ENCODE measurements at regions not wholly inside any gene's neighbourhood (a gene's known extent, or its start where the extent isn't known, plus 50 kb on each side); places are given as distances from the start of the nearest gene placed in this dataset.
A peak's percentile ranks its signal among the peaks of the same experiment; 100 is the strongest.

DNA sequence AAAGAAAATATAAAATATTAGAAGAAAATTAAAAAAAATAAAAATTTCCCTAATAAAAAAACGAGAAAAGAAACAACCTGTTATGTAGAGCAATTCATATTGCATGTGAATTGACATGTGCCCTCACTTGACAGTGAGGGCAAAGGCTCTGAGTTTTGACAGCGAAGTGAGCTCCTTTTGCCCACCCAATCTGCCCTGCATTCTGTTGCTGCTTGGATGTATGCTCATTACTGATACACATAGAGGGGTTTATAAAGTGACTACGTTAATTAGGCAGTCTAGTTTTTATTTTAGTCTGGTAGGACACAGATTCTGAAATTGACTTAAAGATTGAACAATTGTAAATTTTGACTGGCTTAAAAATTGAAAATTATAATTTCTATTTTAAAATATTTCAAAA lies 949.4 kb downstream of the TLE4 start:
- no peak overlapping the region for H3K27ac Mint-ChIP-seq (ENCODE audit: unreplicated experiment)
- TF ChIP-seq, protein P1, sequence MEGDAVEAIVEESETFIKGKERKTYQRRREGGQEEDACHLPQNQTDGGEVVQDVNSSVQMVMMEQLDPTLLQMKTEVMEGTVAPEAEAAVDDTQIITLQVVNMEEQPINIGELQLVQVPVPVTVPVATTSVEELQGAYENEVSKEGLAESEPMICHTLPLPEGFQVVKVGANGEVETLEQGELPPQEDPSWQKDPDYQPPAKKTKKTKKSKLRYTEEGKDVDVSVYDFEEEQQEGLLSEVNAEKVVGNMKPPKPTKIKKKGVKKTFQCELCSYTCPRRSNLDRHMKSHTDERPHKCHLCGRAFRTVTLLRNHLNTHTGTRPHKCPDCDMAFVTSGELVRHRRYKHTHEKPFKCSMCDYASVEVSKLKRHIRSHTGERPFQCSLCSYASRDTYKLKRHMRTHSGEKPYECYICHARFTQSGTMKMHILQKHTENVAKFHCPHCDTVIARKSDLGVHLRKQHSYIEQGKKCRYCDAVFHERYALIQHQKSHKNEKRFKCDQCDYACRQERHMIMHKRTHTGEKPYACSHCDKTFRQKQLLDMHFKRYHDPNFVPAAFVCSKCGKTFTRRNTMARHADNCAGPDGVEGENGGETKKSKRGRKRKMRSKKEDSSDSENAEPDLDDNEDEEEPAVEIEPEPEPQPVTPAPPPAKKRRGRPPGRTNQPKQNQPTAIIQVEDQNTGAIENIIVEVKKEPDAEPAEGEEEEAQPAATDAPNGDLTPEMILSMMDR (IDR thresholded peaks at IDR 0.05), result no peak
- peaks cover 3% of the 10 kb centered on the region for H3K36me3 Mint-ChIP-seq (ENCODE audit: low read depth)
- DNase-seq (ENCODE audit: low spot score), result no peak
- H3K9me3 Mint-ChIP-seq (ENCODE audit: low read depth), result peaks cover 18% of the 10 kb centered on the region
- no peak overlapping the region for H3K4me3 Mint-ChIP-seq (ENCODE audit: unreplicated experiment)
- peaks cover 9% of the 10 kb centered on the region for H3K4me1 Mint-ChIP-seq (ENCODE audit: low read depth)
- no peaks in the 10 kb centered on the region for H3K27me3 Mint-ChIP-seq (ENCODE audit: low read depth)

DNA sequence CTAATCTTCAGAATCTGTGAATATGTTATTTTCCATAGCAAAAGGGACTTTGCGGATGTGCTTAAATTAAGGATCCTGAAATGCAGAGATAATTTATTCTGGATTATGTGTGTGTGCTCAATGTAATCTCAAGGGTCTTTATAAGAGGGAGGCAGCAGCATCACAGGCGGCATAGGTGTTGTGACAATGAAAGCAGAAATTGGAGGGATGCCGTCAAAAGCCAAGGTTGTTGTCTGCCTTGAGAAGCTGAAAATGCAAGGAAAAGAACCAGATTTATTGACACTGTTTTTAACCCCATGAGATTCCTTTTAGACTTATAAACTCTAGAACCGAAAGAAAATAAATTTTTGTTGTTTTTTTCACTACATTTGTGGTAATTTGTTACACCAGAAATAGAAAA lies 948.5 kb downstream of the TLE4 start:
- TF ChIP-seq, protein P1 (IDR thresholded peaks at IDR 0.05), result no peak
- no peak overlapping the region for H3K4me3 Mint-ChIP-seq (ENCODE audit: unreplicated experiment)

DNA sequence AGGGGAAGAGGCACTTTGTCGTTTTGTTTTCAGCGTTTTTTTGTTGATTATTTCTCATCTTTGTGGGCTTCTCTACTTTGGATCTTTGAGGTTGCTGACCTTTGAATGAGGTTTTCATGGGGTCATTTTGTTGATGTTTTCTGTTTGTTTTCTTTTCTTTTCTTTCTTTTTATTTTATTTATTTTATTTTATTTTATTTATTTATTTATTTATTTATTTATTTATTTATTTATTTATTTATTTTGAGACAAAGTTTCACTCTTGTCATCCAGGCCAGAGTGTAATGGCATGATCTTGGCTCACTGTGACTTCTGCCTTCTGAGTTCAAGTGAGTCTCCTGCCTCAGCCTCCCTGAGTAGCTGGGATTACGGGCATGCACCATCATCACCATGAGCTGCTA lies 946.7 kb downstream of the TLE4 start:
- H3K9me3 Mint-ChIP-seq (ENCODE audit: low read depth), result peaks cover 22% of the 10 kb centered on the region
- H3K4me1 Mint-ChIP-seq (ENCODE audit: low read depth), result peaks cover 9% of the 10 kb centered on the region
- H3K27me3 Mint-ChIP-seq (ENCODE audit: low read depth), result no peaks in the 10 kb centered on the region
- H3K36me3 Mint-ChIP-seq (ENCODE audit: low read depth), result peaks cover 3% of the 10 kb centered on the region
- no peak for DNase-seq (ENCODE audit: low spot score)
- no peak overlapping the region for H3K4me3 Mint-ChIP-seq (ENCODE audit: unreplicated experiment)
- TF ChIP-seq, protein P1 (IDR thresholded peaks at IDR 0.05), result no peak
- H3K27ac Mint-ChIP-seq (ENCODE audit: unreplicated experiment), result no peak overlapping the region

More for the DNA sequence above, 948.5 kb downstream of the TLE4 start:
- peaks cover 3% of the 10 kb centered on the region for H3K36me3 Mint-ChIP-seq (ENCODE audit: low read depth)
- H3K9me3 Mint-ChIP-seq (ENCODE audit: low read depth), result peaks cover 21% of the 10 kb centered on the region
- no peak for DNase-seq (ENCODE audit: low spot score)
- H3K27ac Mint-ChIP-seq (ENCODE audit: unreplicated experiment), result no peak overlapping the region
- peaks cover 9% of the 10 kb centered on the region for H3K4me1 Mint-ChIP-seq (ENCODE audit: low read depth)
- H3K27me3 Mint-ChIP-seq (ENCODE audit: low read depth), result no peaks in the 10 kb centered on the region

DNA sequence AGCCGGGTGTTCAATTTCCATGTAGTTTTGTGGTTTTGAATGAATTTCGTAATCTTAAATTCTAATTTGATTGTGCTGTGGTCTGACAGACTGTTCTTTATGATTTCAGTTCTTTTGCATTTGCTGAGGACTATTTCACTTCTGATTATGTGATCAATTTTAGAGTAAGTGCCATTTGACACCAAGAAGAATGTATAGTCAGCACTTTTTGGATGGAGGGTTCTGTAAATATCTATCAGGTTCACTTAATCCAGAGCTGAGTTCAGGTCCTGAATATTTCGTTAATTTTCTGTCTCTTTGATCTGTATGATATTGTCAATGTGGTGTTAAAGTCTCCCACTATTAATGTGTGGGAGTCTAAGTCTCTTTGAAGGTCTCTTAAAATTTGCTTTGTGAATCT lies 944.9 kb downstream of the TLE4 start:
- Mint-ChIP-seq H3K4me3 (ENCODE audit: unreplicated experiment) (no peak overlapping the region), H3K36me3 (ENCODE audit: low read depth) (peaks cover 3% of the 10 kb centered on the region), H3K4me1 (ENCODE audit: low read depth) (peaks cover under 1% of the 10 kb centered on the region), H3K27me3 (ENCODE audit: low read depth) (no peaks in the 10 kb centered on the region), H3K27ac (ENCODE audit: unreplicated experiment) (no peak overlapping the region), H3K9me3 (ENCODE audit: low read depth) (peaks cover 22% of the 10 kb centered on the region)
- TF ChIP-seq, protein P1 (IDR thresholded peaks at IDR 0.05), result no peak
- no peak for DNase-seq (ENCODE audit: low spot score)

DNA sequence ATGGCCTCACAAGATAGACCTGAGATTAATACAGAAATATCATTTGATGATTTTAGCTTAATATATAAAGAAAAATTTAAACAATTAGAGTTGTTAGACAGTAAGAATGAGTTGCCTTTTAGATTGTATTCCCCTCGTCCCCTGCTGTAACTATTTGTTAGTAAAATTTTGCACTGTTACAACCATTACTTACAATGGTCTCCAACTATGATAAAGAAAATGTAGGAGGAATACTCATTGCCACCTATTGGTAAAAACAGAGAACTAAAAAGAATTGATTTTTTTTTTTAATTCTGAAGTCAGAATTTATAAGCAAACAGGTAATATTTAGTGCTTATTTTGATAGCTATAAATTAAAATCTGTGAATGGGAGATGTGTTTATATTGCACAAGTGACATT lies 937.6 kb downstream of the TLE4 start:
- Mint-ChIP-seq H3K4me1 (ENCODE audit: low read depth) (peaks cover 6% of the 10 kb centered on the region), H3K27ac (ENCODE audit: unreplicated experiment) (no peak overlapping the region), H3K27me3 (ENCODE audit: low read depth) (no peaks in the 10 kb centered on the region), H3K9me3 (ENCODE audit: low read depth) (peaks cover 5% of the 10 kb centered on the region), H3K4me3 (ENCODE audit: unreplicated experiment) (no peak overlapping the region), H3K36me3 (ENCODE audit: low read depth) (no peaks in the 10 kb centered on the region)
- DNase-seq (ENCODE audit: low spot score), result no peak
- TF ChIP-seq, protein P1 (IDR thresholded peaks at IDR 0.05), result peak; percentile 79

All from chondrocyte (in vitro differentiated cells).